Pancreas (tissue), 10 donors: ENCODE measurements at regions not wholly inside any gene's neighbourhood (a gene's known extent, or its start where the extent isn't known, plus 50 kb on each side); places are given as distances from the start of the nearest gene placed in this dataset.

Experiments used
- ATAC-seq, 4 donors: fragments of 200-7000 bp; cut with Tn5 transposase; one replicate each; pipeline versions ENCODE4 v1.8.0 to v1.9.1; 2020; ENCODE audit warnings: mild to moderate bottlenecking in 4 of 4, moderate library complexity in 4 of 4
- DNase-seq, 6 donors: peaks; one replicate each; pipeline ENCODE4 v3.0.0-alpha.2; 2020
- FAIRE-seq: peaks from 2 replicates; lab custom pipeline; 2012; peaks lifted over from hg19 to GRCh38; lab: Jason Lieb, UNC
- H3K27ac ChIP-seq, 4 donors: fragments of 200-600 bp; sonication (generic); 1 replicate in 3 of 4; 2 replicates in 1 of 4; pipeline versions ENCODE4 v1.5.0 to v1.8.0; 2020
- H3K27me3 ChIP-seq, 4 donors: fragments of 200-600 bp; one replicate each; pipeline ENCODE4 v1.8.0; 2021
- H3K36me3 ChIP-seq, 3 donors: fragments of 200-600 bp; sonication (generic) in 1 of 3; one replicate each; pipeline versions ENCODE4 v1.5.0 to v1.8.0; 2020 to 2021
- H3K4me1 ChIP-seq, 3 donors: fragments of 200-600 bp; one replicate each; pipeline ENCODE4 v1.8.0; 2021
- H3K4me3 ChIP-seq, 4 donors: fragments of 200-600 bp; sonication (generic) in 2 of 4; one replicate each; pipeline versions ENCODE4 v1.5.0 to v1.8.0; 2020 to 2021
- H3K9me3 ChIP-seq, 4 donors: fragments of 200-600 bp; one replicate each; pipeline ENCODE4 v1.8.0; 2021
- WGBS, 2 donors: extraction: QIAGEN DNeasy Blood & Tissue Kit; methylation state at CpG; one replicate each; pipeline ENCODE4 v1.1.7; 2013; 5-methylcytosine and 5-hydroxymethylcytosine counted together
- intact Hi-C, 3 donors: fragments of 100-400 bp; cut with DNase I; formaldehyde crosslinking; loops; one replicate each; pipeline versions ENCODE4 v1.11.1 to v1.14.2; 2022
- TF ChIP-seq, protein P1 (sequence below), 4 donors: fragments of 200-600 bp; sonication (generic) in 3 of 4; IDR thresholded peaks; one replicate each; pipeline versions ENCODE4 v1.5.0 to v1.8.0; 2021; ENCODE audit warnings: antibody characterized with exemption in 4 of 4
- donor health status: healthy with polysubstance abuse.
- donor health status: DM: no; HTN: no; CAD: no; lungs with moderate emphysema.
- donor health status: DM: no; HTN: no; CAD: no.
- donor health status: control.
- donor health status: control.
- donor health status: Bipolar disorder and iron deficiency.
- donor health status: DM: yes; HTN: yes; CAD: no.
- donor health status: DM: no; HTN: no; CAD: no.
- donor health status: DM: no; HTN: no; CAD: no.
- donor health status: DM: yes; HTN: yes; CAD: no.

DNA sequence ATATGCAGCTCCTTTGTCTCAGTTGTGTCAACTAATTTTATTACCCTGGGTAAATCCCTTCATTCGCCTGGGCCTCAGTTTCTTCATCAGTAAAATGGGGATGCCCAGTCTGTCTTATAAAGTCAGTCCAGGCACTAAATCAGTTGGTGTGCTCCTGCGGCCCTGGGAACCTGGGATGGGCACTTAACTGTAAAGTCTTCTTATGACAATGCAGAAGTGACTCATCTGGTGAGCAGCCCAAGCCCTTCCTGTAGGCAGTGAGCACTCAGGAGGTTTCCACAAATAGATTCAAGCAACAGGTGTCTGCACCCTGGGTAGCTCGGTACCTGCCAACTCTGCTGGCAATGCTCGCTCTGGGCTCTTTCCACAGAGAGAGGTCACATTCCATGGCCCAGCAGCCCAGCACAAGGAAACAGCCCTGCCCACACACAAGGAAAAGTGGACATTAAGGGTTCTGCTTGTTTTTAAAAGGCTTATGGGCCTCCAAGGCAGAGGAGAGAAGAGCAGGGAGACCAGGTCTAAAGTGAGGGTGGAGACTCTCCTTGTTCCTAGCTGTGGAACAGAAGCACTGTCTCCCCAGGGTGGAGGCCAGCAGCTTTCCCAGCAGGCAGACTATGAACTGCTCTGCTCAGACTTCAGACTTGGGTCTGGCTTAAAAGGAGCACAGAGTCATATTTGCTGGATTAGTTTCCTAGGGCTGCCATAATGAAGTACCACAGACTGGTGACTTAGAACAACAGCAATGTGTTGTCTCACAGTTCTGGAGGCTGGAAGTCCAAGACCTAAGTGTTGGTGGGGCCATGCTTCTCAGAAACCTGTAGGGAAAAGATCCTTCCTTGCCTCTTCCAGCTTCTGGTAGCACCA, 89.7 kb upstream of the ADRA1B start:
- Histone ChIP-seq H3K36me3 (no peaks in the 10 kb centered on the region), H3K9me3 (no peaks in the 10 kb centered on the region), H3K4me1 (no peaks in the 10 kb centered on the region), H3K4me3 (no peak overlapping the region), H3K27me3 (no peaks in the 10 kb centered on the region), H3K27ac (no peak overlapping the region)
- ATAC-seq = peak in 1 of 4 donors; percentile 27
- DNase-seq = no peak
- 73 to 85% methylated on average over 4 of the region's 4 CpGs for WGBS, 2 donors
- intact Hi-C loops = no loop called here
- FAIRE-seq = no peak
- TF ChIP-seq, protein P1, sequence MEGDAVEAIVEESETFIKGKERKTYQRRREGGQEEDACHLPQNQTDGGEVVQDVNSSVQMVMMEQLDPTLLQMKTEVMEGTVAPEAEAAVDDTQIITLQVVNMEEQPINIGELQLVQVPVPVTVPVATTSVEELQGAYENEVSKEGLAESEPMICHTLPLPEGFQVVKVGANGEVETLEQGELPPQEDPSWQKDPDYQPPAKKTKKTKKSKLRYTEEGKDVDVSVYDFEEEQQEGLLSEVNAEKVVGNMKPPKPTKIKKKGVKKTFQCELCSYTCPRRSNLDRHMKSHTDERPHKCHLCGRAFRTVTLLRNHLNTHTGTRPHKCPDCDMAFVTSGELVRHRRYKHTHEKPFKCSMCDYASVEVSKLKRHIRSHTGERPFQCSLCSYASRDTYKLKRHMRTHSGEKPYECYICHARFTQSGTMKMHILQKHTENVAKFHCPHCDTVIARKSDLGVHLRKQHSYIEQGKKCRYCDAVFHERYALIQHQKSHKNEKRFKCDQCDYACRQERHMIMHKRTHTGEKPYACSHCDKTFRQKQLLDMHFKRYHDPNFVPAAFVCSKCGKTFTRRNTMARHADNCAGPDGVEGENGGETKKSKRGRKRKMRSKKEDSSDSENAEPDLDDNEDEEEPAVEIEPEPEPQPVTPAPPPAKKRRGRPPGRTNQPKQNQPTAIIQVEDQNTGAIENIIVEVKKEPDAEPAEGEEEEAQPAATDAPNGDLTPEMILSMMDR (IDR thresholded peaks at IDR 0.05) = no peak

DNA sequence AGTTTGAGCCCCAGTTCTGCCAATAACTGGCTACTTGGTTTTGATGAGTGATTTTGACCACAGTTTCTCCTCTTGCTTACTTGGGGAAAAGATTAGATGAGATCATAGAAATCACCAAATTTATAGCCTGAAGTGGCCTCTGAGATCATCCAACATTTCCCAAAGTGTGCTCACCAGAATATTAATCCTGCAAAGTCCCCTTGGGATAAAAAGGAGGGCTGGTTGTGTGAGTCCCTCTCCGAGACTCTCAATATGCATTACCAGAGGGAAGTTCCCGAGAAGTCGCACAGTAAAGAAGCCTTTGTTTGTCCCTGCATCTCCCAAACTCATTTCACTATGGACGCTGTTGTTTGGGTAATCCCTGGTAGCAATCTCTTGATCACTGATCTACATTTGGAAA, 88.4 kb upstream of the ADRA1B start:
- H3K9me3 ChIP-seq = no peaks in the 10 kb centered on the region
- intact Hi-C loops = no loop called here
- DNase-seq (no peak), ATAC-seq (no peak), FAIRE-seq (no peak)
- no peaks in the 10 kb centered on the region for H3K36me3 ChIP-seq
- TF ChIP-seq, protein P1 (IDR thresholded peaks at IDR 0.05) = no peak
- 64 to 82% methylated on average over 4 of the region's 4 CpGs for WGBS, 2 donors
- no peaks in the 10 kb centered on the region for H3K27me3 ChIP-seq
- H3K4me3 ChIP-seq = no peak overlapping the region
- no peak overlapping the region for H3K27ac ChIP-seq
- H3K4me1 ChIP-seq = no peaks in the 10 kb centered on the region

- Histone ChIP-seq H3K27me3 (no peaks in the 10 kb centered on the region), H3K36me3 (no peaks in the 10 kb centered on the region), H3K4me3 (no peak overlapping the region), H3K4me1 (no peaks in the 10 kb centered on the region), H3K27ac (no peak overlapping the region), H3K9me3 (no peaks in the 10 kb centered on the region)
- DNase-seq (no peak), FAIRE-seq (no peak), ATAC-seq (no peak)
- intact Hi-C loops = no loop called here
- TF ChIP-seq, protein P1 (IDR thresholded peaks at IDR 0.05) = no peak
- 31 to 47% methylated on average over 2 of the region's 2 CpGs for WGBS, 2 donors
Measured at GRCh38 chr5:159832073-159832472, 84.2 kb upstream of the ADRA1B start.

GRCh38 chr5:159833088-159833487, 83.2 kb upstream of the ADRA1B start:
- Histone ChIP-seq H3K27ac (no peak overlapping the region), H3K4me3 (no peak overlapping the region), H3K27me3 (no peaks in the 10 kb centered on the region), H3K9me3 (no peaks in the 10 kb centered on the region), H3K36me3 (no peaks in the 10 kb centered on the region), H3K4me1 (no peaks in the 10 kb centered on the region)
- intact Hi-C loops = no loop called here
- 24 to 25% methylated on average over 2 of the region's 2 CpGs for WGBS, 2 donors
- ATAC-seq (no peak), FAIRE-seq (no peak), DNase-seq (no peak)
- TF ChIP-seq, protein P1 (IDR thresholded peaks at IDR 0.05) = no peak

DNA sequence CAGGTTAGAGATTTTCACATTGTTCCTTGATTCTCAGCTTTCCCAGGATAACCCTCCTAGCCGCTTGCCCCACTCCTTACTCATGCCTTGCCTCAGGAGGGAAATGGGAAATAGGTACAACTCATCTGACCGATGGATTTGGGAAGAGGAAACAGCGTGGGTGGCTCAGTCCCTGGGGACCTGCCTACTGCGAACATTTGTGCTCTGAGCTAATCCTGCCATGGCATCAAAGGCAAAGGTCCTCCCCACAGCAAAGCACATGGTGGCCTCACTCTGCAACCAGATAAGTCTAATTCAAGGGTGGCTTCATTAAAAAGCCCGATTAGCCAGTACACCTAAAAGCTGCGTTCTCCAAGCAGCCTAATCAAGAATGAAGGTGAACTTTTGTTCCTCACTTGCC, 82.4 kb upstream of the ADRA1B start:
- no peaks in the 10 kb centered on the region for H3K9me3 ChIP-seq
- no peaks in the 10 kb centered on the region for H3K4me1 ChIP-seq
- H3K27ac ChIP-seq = no peak overlapping the region
- no peak overlapping the region for H3K4me3 ChIP-seq
- H3K36me3 ChIP-seq = no peaks in the 10 kb centered on the region
- intact Hi-C loops = no loop called here
- DNase-seq (no peak), ATAC-seq (no peak), FAIRE-seq (no peak)
- no peaks in the 10 kb centered on the region for H3K27me3 ChIP-seq
- WGBS, 2 donors = 57 to 75% methylated on average over 6 of the region's 6 CpGs
- TF ChIP-seq, protein P1 (IDR thresholded peaks at IDR 0.05) = no peak
